HepG2 (cell line): ENCODE measurements at regions not wholly inside any gene's neighbourhood (a gene's known extent, or its start where the extent isn't known, plus 50 kb on each side); places are given as distances from the start of the nearest gene placed in this dataset.

ENCODE experiments used
- ARNTL ChIP-seq: sonication (generic); formaldehyde crosslinking; IDR thresholded peaks from 2 replicates; pipeline ENCODE4 v1.4.0; 2020; ENCODE audit warnings: mild to moderate bottlenecking, missing genetic modification reagents
- BCLAF1 ChIP-seq: fragments of 450-650 bp; IDR thresholded peaks from 2 replicates; pipeline ENCODE4 v1.6.1; 2017; ENCODE audit warnings: mild to moderate bottlenecking
- CHD4 ChIP-seq: fragments of 200-600 bp; sonication (generic); IDR thresholded peaks from 2 replicates; pipeline ENCODE4 v1.7.0; 2017; ENCODE audit warnings: mild to moderate bottlenecking, low read length, borderline replicate concordance
- FOXA3 ChIP-seq: IDR thresholded peaks from 2 replicates; pipeline ENCODE4 v1.6.1; 2016; ENCODE audit warnings: missing genetic modification reagents, missing compliant biosample characterization
- FOXK2 ChIP-seq: fragments of 450-650 bp; IDR thresholded peaks from 2 replicates; pipeline ENCODE4 v1.6.1; 2016
- HNF1B ChIP-seq: sonication (generic); formaldehyde crosslinking; IDR thresholded peaks from 2 replicates; pipeline ENCODE4 v1.5.1; 2020; ENCODE audit warnings: mild to moderate bottlenecking, moderate library complexity, missing genetic modification reagents
- HOMEZ ChIP-seq: IDR thresholded peaks from 2 replicates; pipeline ENCODE4 v1.6.1; 2016; ENCODE audit warnings: low read depth
- REPIN1 ChIP-seq: sonication (generic); formaldehyde crosslinking; IDR thresholded peaks from 2 replicates; pipeline ENCODE4 v1.8.0; 2022; ENCODE audit warnings: missing genetic modification reagents, low read depth, mild to moderate bottlenecking, borderline replicate concordance
- SRSF4 ChIP-seq: fragments of 200-400 bp; formaldehyde crosslinking; IDR thresholded peaks from one replicate; pipeline ENCODE4 v1.6.1; 2018; ENCODE audit warnings: mild to moderate bottlenecking, low read depth, low read length, moderate library complexity; ENCODE audit not compliant: poor library complexity, severe bottlenecking
- WIZ ChIP-seq: sonication (generic); formaldehyde crosslinking; IDR thresholded peaks from 2 replicates; pipeline ENCODE4 v1.5.1; 2020; ENCODE audit warnings: mild to moderate bottlenecking, missing genetic modification reagents
- ZBTB43 ChIP-seq: sonication (generic); formaldehyde crosslinking; conservative IDR thresholded peaks from 2 replicates; pipeline ENCODE4 v1.4.0; 2020; ENCODE audit warnings: missing genetic modification reagents
- ZNF382 ChIP-seq: sonication (generic); formaldehyde crosslinking; IDR thresholded peaks from 2 replicates; pipeline ENCODE4 v1.5.0; 2020; ENCODE audit warnings: missing genetic modification reagents, mild to moderate bottlenecking, borderline replicate concordance
- ZNF430 ChIP-seq: sonication (generic); formaldehyde crosslinking; IDR thresholded peaks from 2 replicates; pipeline ENCODE4 v1.9.0; 2021; ENCODE audit warnings: mild to moderate bottlenecking, missing genetic modification reagents
- TF ChIP-seq, protein P1 (sequence below): sonication (generic); formaldehyde crosslinking; IDR thresholded peaks from 2 replicates; pipeline ENCODE4 v1.4.0; 2020; ENCODE audit warnings: mild to moderate bottlenecking, missing genetic modification reagents
- TF ChIP-seq, protein P2 (sequence below): sonication (generic); formaldehyde crosslinking; IDR thresholded peaks from 2 replicates; pipeline ENCODE4 v1.5.0; 2020; ENCODE audit warnings: missing genetic modification reagents

GRCh38 chr2:44061876-44062275 is 66.1 kb upstream of the LRPPRC start (continued):
- TF ChIP-seq HOMEZ (no peak), ZNF382 (CRISPR knock-in tag) (no peak), HNF1B (CRISPR knock-in tag) (peak; percentile 54; the same call in 1 of the 2 replicates), BCLAF1 (no peak), CHD4 (no peak), ZNF430 (CRISPR knock-in tag) (0 out of 2 replicates have a peak, but pooled peaks have one; percentile 30), FOXA3 (peak; percentile 43; the same call in 1 of the 2 replicates), FOXK2 (no peak), ZBTB43 (CRISPR knock-in tag) (no peak), REPIN1 (CRISPR knock-in tag) (0 out of 2 replicates have a peak, but pooled peaks have one; percentile 17), ARNTL (CRISPR knock-in tag) (no peak), WIZ (no peak), SRSF4 (no peak)
- TF ChIP-seq, protein P1, sequence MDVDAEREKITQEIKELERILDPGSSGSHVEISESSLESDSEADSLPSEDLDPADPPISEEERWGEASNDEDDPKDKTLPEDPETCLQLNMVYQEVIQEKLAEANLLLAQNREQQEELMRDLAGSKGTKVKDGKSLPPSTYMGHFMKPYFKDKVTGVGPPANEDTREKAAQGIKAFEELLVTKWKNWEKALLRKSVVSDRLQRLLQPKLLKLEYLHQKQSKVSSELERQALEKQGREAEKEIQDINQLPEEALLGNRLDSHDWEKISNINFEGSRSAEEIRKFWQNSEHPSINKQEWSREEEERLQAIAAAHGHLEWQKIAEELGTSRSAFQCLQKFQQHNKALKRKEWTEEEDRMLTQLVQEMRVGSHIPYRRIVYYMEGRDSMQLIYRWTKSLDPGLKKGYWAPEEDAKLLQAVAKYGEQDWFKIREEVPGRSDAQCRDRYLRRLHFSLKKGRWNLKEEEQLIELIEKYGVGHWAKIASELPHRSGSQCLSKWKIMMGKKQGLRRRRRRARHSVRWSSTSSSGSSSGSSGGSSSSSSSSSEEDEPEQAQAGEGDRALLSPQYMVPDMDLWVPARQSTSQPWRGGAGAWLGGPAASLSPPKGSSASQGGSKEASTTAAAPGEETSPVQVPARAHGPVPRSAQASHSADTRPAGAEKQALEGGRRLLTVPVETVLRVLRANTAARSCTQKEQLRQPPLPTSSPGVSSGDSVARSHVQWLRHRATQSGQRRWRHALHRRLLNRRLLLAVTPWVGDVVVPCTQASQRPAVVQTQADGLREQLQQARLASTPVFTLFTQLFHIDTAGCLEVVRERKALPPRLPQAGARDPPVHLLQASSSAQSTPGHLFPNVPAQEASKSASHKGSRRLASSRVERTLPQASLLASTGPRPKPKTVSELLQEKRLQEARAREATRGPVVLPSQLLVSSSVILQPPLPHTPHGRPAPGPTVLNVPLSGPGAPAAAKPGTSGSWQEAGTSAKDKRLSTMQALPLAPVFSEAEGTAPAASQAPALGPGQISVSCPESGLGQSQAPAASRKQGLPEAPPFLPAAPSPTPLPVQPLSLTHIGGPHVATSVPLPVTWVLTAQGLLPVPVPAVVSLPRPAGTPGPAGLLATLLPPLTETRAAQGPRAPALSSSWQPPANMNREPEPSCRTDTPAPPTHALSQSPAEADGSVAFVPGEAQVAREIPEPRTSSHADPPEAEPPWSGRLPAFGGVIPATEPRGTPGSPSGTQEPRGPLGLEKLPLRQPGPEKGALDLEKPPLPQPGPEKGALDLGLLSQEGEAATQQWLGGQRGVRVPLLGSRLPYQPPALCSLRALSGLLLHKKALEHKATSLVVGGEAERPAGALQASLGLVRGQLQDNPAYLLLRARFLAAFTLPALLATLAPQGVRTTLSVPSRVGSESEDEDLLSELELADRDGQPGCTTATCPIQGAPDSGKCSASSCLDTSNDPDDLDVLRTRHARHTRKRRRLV (CRISPR knock-in tag) = no peak
- TF ChIP-seq, protein P2, sequence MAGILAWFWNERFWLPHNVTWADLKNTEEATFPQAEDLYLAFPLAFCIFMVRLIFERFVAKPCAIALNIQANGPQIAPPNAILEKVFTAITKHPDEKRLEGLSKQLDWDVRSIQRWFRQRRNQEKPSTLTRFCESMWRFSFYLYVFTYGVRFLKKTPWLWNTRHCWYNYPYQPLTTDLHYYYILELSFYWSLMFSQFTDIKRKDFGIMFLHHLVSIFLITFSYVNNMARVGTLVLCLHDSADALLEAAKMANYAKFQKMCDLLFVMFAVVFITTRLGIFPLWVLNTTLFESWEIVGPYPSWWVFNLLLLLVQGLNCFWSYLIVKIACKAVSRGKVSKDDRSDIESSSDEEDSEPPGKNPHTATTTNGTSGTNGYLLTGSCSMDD (CRISPR knock-in tag) = no peak
